Right hindlimb (tissue), 1 donor: ENCODE measurements at regions not wholly inside any gene's neighbourhood (a gene's known extent, or its start where the extent isn't known, plus 50 kb on each side); places are given as distances from the start of the nearest gene placed in this dataset.
"Not testable (repeated sequence)": the region's sequence is repeated elsewhere in the genome, so short reads cannot be mapped to it uniquely, and the experiment has no call there.

Experiments used
- DNase-seq: peaks from one replicate; pipeline ENCODE4 v3.0.0-alpha.2; 2018

DNA sequence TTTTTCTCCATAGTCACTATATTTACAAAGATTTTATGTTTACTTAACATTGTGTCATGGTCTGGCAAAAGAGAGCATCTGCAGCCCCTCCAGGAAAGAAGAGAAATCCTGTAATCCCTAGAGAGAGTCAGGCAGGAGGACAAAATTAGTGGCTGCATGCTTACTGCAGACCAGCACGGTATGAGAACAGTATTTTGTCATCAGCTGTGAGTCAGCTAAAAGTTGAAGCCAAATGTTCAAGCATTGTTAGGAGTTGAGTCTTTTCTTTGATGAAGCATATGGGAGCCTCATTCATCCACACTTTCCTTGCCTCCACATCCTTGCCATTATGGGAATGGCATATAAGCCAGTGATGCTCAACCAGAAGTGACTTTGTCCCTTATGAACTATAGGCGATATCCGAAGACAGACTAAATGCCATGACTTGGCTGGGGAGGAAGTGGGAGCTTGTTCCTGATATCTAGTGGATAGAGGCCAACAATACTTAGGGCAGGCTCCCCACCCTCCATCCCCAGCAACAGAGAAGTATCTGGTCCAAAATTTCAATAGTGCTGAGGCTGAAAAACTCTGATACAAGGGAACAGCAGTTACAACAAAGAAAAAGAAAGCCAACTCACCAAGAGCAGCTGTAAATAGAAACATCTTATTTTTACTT is 112.0 kb upstream of the OR5AK2 start:
- no peak for DNase-seq

- no peak for DNase-seq
Observed at GRCh38 chr11:56855217-56855616, 106.7 kb upstream of the OR9G4 start.

GRCh38 chr11:56852131-56852530 is 103.6 kb upstream of the OR9G4 start:
- DNase-seq: no peak

GRCh38 chr11:56849852-56850251 is 101.4 kb upstream of the OR9G4 start:
- DNase-seq: no peak

DNA sequence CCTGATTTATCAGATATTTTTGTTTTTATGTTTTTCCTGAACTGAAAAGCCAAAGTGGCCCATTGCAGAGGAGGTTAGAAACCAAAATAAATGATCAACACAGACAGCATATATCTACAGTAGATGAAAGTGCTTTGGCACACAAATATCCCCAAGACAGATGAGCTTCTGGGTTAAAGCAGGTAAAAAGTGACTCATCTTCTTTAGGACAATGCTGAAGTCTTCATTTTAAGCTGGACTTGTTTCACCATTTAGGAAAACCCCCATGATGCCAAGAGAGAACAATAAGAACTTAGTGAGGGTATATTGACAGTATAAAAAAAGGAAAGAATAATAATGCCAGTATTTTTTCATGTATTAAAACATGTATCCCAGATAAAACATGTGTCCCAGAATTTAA is 100.8 kb upstream of the OR9G4 start:
- DNase-seq: no peak

- no peak for DNase-seq
Observed at GRCh38 chr11:56848141-56848809, 99.8 kb upstream of the OR9G4 start.

- no peak for DNase-seq
Observed at GRCh38 chr11:56846631-56847576, 98.4 kb upstream of the OR9G4 start.

DNA sequence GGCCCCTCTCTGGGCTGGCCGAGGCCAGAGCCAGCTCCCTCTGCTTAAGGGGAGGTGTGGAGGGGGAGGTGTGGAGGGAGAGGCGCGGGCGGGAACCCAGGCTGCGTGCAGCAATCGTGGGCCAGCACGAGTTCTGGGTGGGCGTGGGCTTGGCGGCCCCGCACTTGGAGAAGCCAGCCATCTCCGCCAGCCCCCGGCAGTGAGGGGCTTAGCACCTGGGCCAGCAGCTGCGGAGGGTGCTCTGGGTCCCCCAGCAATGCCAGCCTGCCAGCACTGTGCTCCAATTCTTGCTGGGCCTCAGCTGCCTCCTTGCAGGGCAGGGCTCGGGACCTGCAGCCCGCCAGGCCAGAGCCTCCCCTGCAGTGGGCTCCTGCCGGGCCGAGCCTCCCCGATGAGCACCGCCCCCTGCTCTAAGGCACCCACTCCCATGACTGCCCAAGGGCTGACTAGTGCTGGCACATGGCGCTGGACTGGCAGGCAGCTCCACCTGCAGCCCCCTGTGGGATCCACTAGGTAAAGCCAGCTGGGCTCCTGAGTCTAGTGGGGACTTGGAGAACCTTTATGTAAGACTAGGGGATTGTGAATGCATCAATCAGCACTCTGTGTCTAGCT is 96.7 kb upstream of the OR9G4 start:
- no peak for DNase-seq

DNA sequence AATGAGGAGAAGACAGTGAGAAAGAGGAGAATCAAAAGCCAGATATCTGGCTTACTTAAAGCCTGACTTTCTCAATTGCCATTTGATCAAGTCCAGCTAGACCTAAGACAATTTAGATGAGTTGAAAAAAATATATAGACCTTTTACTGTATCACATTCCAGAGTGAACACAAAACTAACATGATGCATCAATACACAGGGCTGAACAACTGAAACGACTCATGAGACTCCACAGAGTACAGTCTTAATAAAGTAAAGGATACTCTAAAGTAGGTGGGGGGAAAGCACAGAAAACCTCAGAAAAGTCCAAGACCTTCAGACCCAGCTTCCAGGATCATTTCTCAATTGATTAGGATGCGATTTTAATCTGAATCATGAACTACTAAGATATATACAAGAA is 95.3 kb upstream of the OR9G4 start:
- DNase-seq: no peak

GRCh38 chr11:56842814-56843794 is 94.6 kb upstream of the OR9G4 start:
- no peak for DNase-seq

- DNase-seq: peak; percentile 46
Observed at GRCh38 chr11:56841210-56841810, 92.8 kb upstream of the OR9G4 start.

GRCh38 chr11:56827357-56827756 is 78.9 kb upstream of the OR9G4 start:
- DNase-seq: not testable (repeated sequence)

- DNase-seq: no peak
Observed at GRCh38 chr11:56819916-56820315, 71.4 kb upstream of the OR9G4 start.

DNA sequence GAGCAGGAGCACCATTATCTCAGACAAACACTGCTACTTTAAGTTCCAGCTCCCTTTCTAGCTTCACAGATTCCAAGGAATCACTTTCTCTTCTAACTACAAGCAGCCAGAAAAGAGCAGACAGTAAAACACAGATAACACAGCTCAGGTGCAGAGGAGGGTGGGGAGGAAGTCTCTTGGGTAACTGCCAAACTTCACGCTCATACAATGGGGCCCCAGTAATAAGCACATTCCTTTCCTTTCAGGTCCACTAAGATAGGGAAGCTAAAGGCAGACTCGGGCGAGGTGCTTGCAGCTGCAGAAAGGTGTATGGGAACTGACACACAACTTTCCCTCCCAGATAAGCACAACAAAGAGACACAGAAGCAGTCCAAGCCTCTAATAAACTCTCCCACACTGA is 69.2 kb upstream of the OR9G4 start:
- DNase-seq: no peak

- no peak for DNase-seq
Observed at GRCh38 chr11:56816259-56816658, 67.8 kb upstream of the OR9G4 start.

- DNase-seq: no peak
Observed at GRCh38 chr11:56808326-56808725, 59.8 kb upstream of the OR9G4 start.

DNA sequence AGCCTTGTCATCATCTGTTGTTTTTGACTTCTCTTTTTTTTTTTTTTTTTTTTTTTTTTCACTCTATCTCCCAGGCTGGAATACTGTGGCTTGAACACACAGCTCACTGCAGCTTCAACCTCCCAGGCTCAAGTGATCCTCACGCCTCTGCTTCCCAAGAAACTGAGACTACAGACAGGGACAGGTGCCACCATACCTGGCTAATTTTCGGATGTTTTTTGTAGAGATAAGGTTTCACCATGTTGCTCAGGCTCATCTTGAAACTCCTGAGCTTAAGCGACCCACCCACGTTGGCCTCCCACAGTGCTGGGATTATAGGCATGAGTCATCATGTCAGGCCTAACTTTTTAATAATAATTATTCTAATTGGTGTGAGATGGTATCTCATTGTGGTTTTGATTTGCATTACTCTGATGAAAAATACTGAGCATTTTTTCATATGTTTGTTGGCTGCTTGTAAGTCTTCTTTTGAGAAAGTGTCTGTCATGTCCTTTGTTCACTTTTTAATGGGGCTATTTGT is 51.3 kb upstream of the OR9G4 start:
- no peak for DNase-seq
